ENCODE measurements at regions not wholly inside any gene's neighbourhood (a gene's known extent, or its start where the extent isn't known, plus 50 kb on each side); places are given as distances from the start of the nearest gene placed in this dataset.

GRCh38 chr4:110260299-110260698 lies 61.9 kb upstream of the ELOVL6 start:
- DNase-seq (ENCODE audit: low read depth, low spot score): no peak
- Histone ChIP-seq H3K4me1 (ENCODE audit: control insufficient read depth, insufficient read depth, low read length) (no peaks in the 10 kb centered on the region), H3K9me3 (ENCODE audit: control insufficient read depth, insufficient read depth, low read length) (no peaks in the 10 kb centered on the region), H3K36me3 (ENCODE audit: control insufficient read depth, insufficient read depth, low read length) (no peaks in the 10 kb centered on the region), H3K27ac (ENCODE audit: low read length) (no peak overlapping the region), H3K4me3 (ENCODE audit: low read length) (no peak overlapping the region), H3K27me3 (ENCODE audit: control insufficient read depth, insufficient read depth, low read length) (no peaks in the 10 kb centered on the region)
- no CpG with 5 or more reads among the region's 4 CpGs for WGBS (ENCODE audit: insufficient coverage, insufficient read length)

GRCh38 chr4:110250023-110250387 lies 51.6 kb upstream of the ELOVL6 start:
- H3K4me1 ChIP-seq (ENCODE audit: control insufficient read depth, insufficient read depth, low read length): no peaks in the 10 kb centered on the region
- no peaks in the 10 kb centered on the region for H3K9me3 ChIP-seq (ENCODE audit: control insufficient read depth, insufficient read depth, low read length)
- WGBS (ENCODE audit: insufficient coverage, insufficient read length): no CpG with 5 or more reads among the region's 5 CpGs
- H3K4me3 ChIP-seq (ENCODE audit: low read length): no peak overlapping the region
- no peaks in the 10 kb centered on the region for H3K36me3 ChIP-seq (ENCODE audit: control insufficient read depth, insufficient read depth, low read length)
- H3K27me3 ChIP-seq (ENCODE audit: control insufficient read depth, insufficient read depth, low read length): no peaks in the 10 kb centered on the region
- no peak for DNase-seq (ENCODE audit: low read depth, low spot score)
- H3K27ac ChIP-seq (ENCODE audit: low read length): no peak overlapping the region

- no peak for DNase-seq (ENCODE audit: low read depth, low spot score)
- Histone ChIP-seq H3K36me3 (ENCODE audit: control insufficient read depth, insufficient read depth, low read length) (no peaks in the 10 kb centered on the region), H3K4me3 (ENCODE audit: low read length) (no peak overlapping the region), H3K27ac (ENCODE audit: low read length) (no peak overlapping the region), H3K4me1 (ENCODE audit: control insufficient read depth, insufficient read depth, low read length) (no peaks in the 10 kb centered on the region), H3K9me3 (ENCODE audit: control insufficient read depth, insufficient read depth, low read length) (no peaks in the 10 kb centered on the region), H3K27me3 (ENCODE audit: control insufficient read depth, insufficient read depth, low read length) (no peaks in the 10 kb centered on the region)
- WGBS (ENCODE audit: insufficient coverage, insufficient read length): no CpG with 5 or more reads among the region's 5 CpGs
Observed at GRCh38 chr4:110248831-110249253, 50.4 kb upstream of the ELOVL6 start.

All from iPS DF 6.9 (cell line).